Lung (tissue), 11 donors: ENCODE measurements at regions not wholly inside any gene's neighbourhood (a gene's known extent, or its start where the extent isn't known, plus 50 kb on each side); places are given as distances from the start of the nearest gene placed in this dataset.
A peak's percentile ranks its signal among the peaks of the same experiment; 100 is the strongest.

ENCODE experiments used
- ATAC-seq: fragments of 200-7000 bp; cut with Tn5 transposase; one replicate; pipeline ENCODE4 v1.9.1; 2020; ENCODE audit warnings: moderate number of reproducible peaks; ENCODE audit not compliant: insufficient read depth, low FRiP score
- DNase-seq, 3 donors: peaks; one replicate each; pipeline ENCODE4 v3.0.0-alpha.2; 2013 to 2017
- H3K27ac ChIP-seq, 2 donors: one replicate each; pipeline ENCODE4 v1.5.1; 2013; ENCODE audit warnings: mild to moderate bottlenecking in 2 of 2, moderate library complexity in 2 of 2, control low read depth in 1 of 2, inconsistent platforms in 1 of 2, low read depth in 1 of 2, low read length in 1 of 2
- H3K27me3 ChIP-seq, 3 donors: one replicate each; pipeline ENCODE4 v1.5.1; 2013; ENCODE audit warnings: low read length in 2 of 3; ENCODE audit not compliant: control insufficient read depth in 3 of 3, insufficient read depth in 3 of 3
- H3K36me3 ChIP-seq, 4 donors: one replicate each; pipeline ENCODE4 v1.5.1; 2013; ENCODE audit warnings: low read length in 4 of 4, mild to moderate bottlenecking in 1 of 4, moderate library complexity in 1 of 4; ENCODE audit not compliant: control insufficient read depth in 4 of 4, insufficient read depth in 4 of 4
- H3K4me1 ChIP-seq, 5 donors: one replicate each; pipeline ENCODE4 v1.5.1; 2013; ENCODE audit warnings: low read length in 5 of 5, mild to moderate bottlenecking in 2 of 5, moderate library complexity in 1 of 5; ENCODE audit not compliant: control insufficient read depth in 5 of 5, insufficient read depth in 5 of 5
- H3K4me3 ChIP-seq: one replicate; pipeline ENCODE4 v1.5.1; 2013; ENCODE audit warnings: mild to moderate bottlenecking, control low read depth, moderate library complexity
- H3K9ac ChIP-seq, 2 donors: one replicate each; pipeline ENCODE4 v1.5.1; 2013; ENCODE audit warnings: low read length in 2 of 2, control low read depth in 1 of 2; ENCODE audit not compliant: insufficient read depth in 1 of 2
- H3K9me3 ChIP-seq, 4 donors: one replicate each; pipeline ENCODE4 v1.5.1; 2013; ENCODE audit warnings: low read length in 3 of 4, mild to moderate bottlenecking in 1 of 4, moderate library complexity in 1 of 4; ENCODE audit not compliant: control insufficient read depth in 4 of 4, insufficient read depth in 3 of 4
- CTCF ChIP-seq: IDR thresholded peaks from 2 replicates; pipeline ENCODE4 v1.5.1; 2012; ENCODE audit warnings: mild to moderate bottlenecking; ENCODE audit errors: control extremely low read depth, extremely low read depth
- WGBS, 2 donors: extraction: QIAGEN DNeasy Blood & Tissue Kit; methylation state at CpG; one replicate each; pipeline ENCODE4 v1.1.7; 2013; 5-methylcytosine and 5-hydroxymethylcytosine counted together
- donor health status: control.
- donor health status: control.
- donor health status: Bipolar disorder and iron deficiency.
- donor health status: healthy.
- donor health status: DM: yes; HTN: yes; CAD: no.

GRCh38 chr9:3125602-3126405 is 281.9 kb upstream of the PUM3 start:
- H3K36me3 ChIP-seq: no peaks in the 10 kb centered on the region
- ATAC-seq (peak; percentile 56), DNase-seq (peak in 2 of 3 donors; percentile 31 to 57)
- 37 to 44% methylated on average over 6 of the region's 6 CpGs for WGBS, 2 donors
- no peak overlapping the region for H3K27ac ChIP-seq
- H3K4me1 ChIP-seq: no peaks in the 10 kb centered on the region
- H3K9ac ChIP-seq: no peak overlapping the region
- H3K9me3 ChIP-seq: no peaks in the 10 kb centered on the region
- no peaks in the 10 kb centered on the region for H3K27me3 ChIP-seq
- no peak overlapping the region for H3K4me3 ChIP-seq
- TF ChIP-seq CTCF: no peak

- H3K27ac ChIP-seq: no peak overlapping the region
- DNase-seq: no peak
- H3K4me1 ChIP-seq: no peaks in the 10 kb centered on the region
- no peak overlapping the region for H3K4me3 ChIP-seq
- H3K27me3 ChIP-seq: no peaks in the 10 kb centered on the region
- H3K36me3 ChIP-seq: no peaks in the 10 kb centered on the region
- no peak for TF ChIP-seq CTCF
- no peaks in the 10 kb centered on the region for H3K9me3 ChIP-seq
- 4 to 7% methylated on average over 2 of the region's 2 CpGs for WGBS, 2 donors
- no peak overlapping the region for H3K9ac ChIP-seq
- ATAC-seq: no peak
Observed at GRCh38 chr9:3124001-3124400, 280.1 kb upstream of the PUM3 start.

DNA sequence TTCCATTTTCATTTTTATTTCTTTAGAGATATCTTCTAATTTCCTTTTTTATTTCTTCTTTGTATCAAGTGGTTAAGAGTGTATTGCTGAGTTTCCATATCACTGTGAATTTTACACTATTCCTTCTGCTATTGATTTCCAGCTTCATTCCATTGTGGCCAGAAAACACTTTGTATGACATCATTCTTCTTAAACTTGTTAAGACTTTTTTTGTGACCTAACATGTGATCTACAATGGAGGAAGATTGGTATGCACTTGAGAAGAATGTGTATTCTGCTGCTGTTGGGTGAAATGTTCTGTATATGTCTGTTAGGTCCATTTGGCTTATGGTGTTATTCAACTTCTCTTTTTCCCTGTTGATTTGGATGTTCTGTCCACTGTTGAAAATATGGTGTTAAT is 274.2 kb upstream of the PUM3 start:
- no peak for TF ChIP-seq CTCF
- no peaks in the 10 kb centered on the region for H3K4me1 ChIP-seq
- no peaks in the 10 kb centered on the region for H3K36me3 ChIP-seq
- H3K4me3 ChIP-seq: no peak overlapping the region
- peaks cover 0 to 4% (median 0%) of the 10 kb centered on the region in 4 donors for H3K9me3 ChIP-seq
- no peaks in the 10 kb centered on the region for H3K27me3 ChIP-seq
- no peak overlapping the region for H3K9ac ChIP-seq
- DNase-seq: no peak
- ATAC-seq: no peak
- H3K27ac ChIP-seq: no peak overlapping the region

DNA sequence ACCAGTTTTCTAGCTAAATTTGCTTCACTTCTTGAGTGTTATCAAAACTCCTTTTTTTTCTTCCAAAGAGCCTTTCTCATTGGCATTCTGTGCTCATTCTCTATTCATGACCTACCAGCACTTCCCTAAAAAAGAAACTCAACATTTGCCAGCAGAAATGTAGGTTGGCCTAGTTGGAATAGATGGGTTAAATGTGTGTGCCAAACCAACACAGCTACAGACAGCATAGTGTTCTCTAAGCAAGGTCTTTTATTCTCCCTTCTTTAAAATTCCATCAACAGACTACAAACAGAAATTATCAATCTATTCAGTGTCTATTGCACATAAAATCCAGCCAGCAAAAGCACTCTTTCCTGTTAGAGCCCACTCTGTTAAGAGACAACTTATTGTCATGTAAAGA is 255.8 kb upstream of the PUM3 start:
- Histone ChIP-seq H3K9me3 (peaks cover 0 to 6% (median 0%) of the 10 kb centered on the region in 4 donors), H3K4me1 (no peaks in the 10 kb centered on the region), H3K4me3 (no peak overlapping the region), H3K9ac (no peak overlapping the region), H3K27ac (no peak overlapping the region), H3K36me3 (no peaks in the 10 kb centered on the region), H3K27me3 (no peaks in the 10 kb centered on the region)
- no peak for ATAC-seq
- DNase-seq: no peak
- TF ChIP-seq CTCF: no peak
